HCT116 (cell line): ENCODE measurements at regions not wholly inside any gene's neighbourhood (a gene's known extent, or its start where the extent isn't known, plus 50 kb on each side); places are given as distances from the start of the nearest gene placed in this dataset.

Experiments used
- ATAC-seq: fragments of 200-7000 bp; cut with Tn5 transposase; 2 replicates; pipeline ENCODE4 v1.9.1; 2020; ENCODE audit warnings: mild to moderate bottlenecking, moderate library complexity
- BruUV-seq: library from RNA; stranded (reverse); fragments of 400-500 nt; replicated peaks from 2 replicates; lab custom pipeline; 2021; lab: Mats Ljungman, UMichigan
- CTCF ChIA-PET: fragments of 300-600 bp; sonication (Branson Sonifier 250); formaldehyde crosslinking; loops from one replicate; lab custom pipeline; 2021; ENCODE audit warnings: antibody characterized with exemption; lab: Charles Lee
- POLR2A ChIA-PET: fragments of 300-600, 350-600 bp; sonication (Branson Sonifier 250); formaldehyde crosslinking; loops from one replicate; lab custom pipeline; 2021; ENCODE audit warnings: antibody characterized with exemption; lab: Charles Lee
- RAD21 ChIA-PET, 2 experiments: fragments of 300-600 bp; sonication (Branson Sonifier 250); formaldehyde crosslinking; loops; one replicate each; lab custom pipeline; 2023; ENCODE audit warnings: low total read pairs in 2 of 2; ENCODE audit not compliant: uncharacterized antibody in 2 of 2, unreplicated experiment in 2 of 2, low non-redundant PET in 1 of 2; lab: Charles Lee
- DNase-seq: peaks from one replicate; pipeline ENCODE4 v3.0.0-alpha.2; 2010; ENCODE audit warnings: low read depth, low spot score
- H2AFZ ChIP-seq: fragments of 200-600 bp; shearing (Covaris generic), sonication (generic); 2 replicates; pipeline ENCODE4 v1.6.1; 2017; ENCODE audit warnings: low read depth, mixed run types, mixed read lengths, antibody characterized with exemption, low read length; ENCODE audit not compliant: poor library complexity, severe bottlenecking
- H3K27ac ChIP-seq: 2 replicates; pipeline ENCODE4 v1.5.1; 2012; ENCODE audit warnings: low read depth, low read length
- H3K27me3 ChIP-seq: fragments of 200-600 bp; sonication (generic); 2 replicates; pipeline ENCODE4 v1.6.1; 2016; ENCODE audit warnings: mixed run types, low read length, mixed read lengths; ENCODE audit not compliant: insufficient read depth
- H3K36me3 ChIP-seq, 2 experiments: fragments of 200-500 bp in 1 of 2; fragments of 200-600 bp in 1 of 2; sonication (Bioruptor generic) in 1 of 2; sonication (generic) in 1 of 2; 2 replicates each; pipeline versions ENCODE4 v1.5.1 to v1.6.1; 2014 to 2016; ENCODE audit warnings: low read length in 2 of 2, inconsistent platforms in 1 of 2, mixed read lengths in 1 of 2, mixed run types in 1 of 2; ENCODE audit not compliant: insufficient read depth in 2 of 2, control insufficient read depth in 1 of 2
- H3K4me1 ChIP-seq, 2 experiments: fragments of 200-600 bp in 1 of 2; sonication (generic) in 1 of 2; 2 replicates each; pipeline versions ENCODE4 v1.5.1 to v1.6.1; 2012 to 2017; ENCODE audit warnings: low read length in 2 of 2, inconsistent platforms in 1 of 2, mild to moderate bottlenecking in 1 of 2, mixed read lengths in 1 of 2, mixed run types in 1 of 2, moderate library complexity in 1 of 2; ENCODE audit not compliant: insufficient read depth in 2 of 2, control insufficient read depth in 1 of 2
- H3K4me2 ChIP-seq: fragments of 200-600 bp; sonication (generic); 2 replicates; pipeline ENCODE4 v1.6.1; 2017; ENCODE audit warnings: mixed run types, low read length, mixed read lengths
- H3K4me3 ChIP-seq, 2 experiments: fragments of 200-600 bp in 1 of 2; sonication (generic) in 1 of 2; replicated peaks in 1 of 2; 2 replicates each; pipeline ENCODE4 v1.5.1; 2011 to 2016; ENCODE audit warnings: low read length in 2 of 2, control low read depth in 1 of 2, low read depth in 1 of 2, mild to moderate bottlenecking in 1 of 2, mixed read lengths in 1 of 2, mixed run types in 1 of 2
- H3K79me2 ChIP-seq: fragments of 200-600 bp; sonication (generic); 2 replicates; pipeline ENCODE4 v1.6.1; 2017; ENCODE audit warnings: mild to moderate bottlenecking, mixed run types, low read length, moderate library complexity, mixed read lengths; ENCODE audit not compliant: insufficient read depth
- H3K9ac ChIP-seq: fragments of 200-600 bp; sonication (generic); 2 replicates; pipeline ENCODE4 v1.6.1; 2016; ENCODE audit warnings: low read length, mixed read lengths
- H3K9me2 ChIP-seq: fragments of 200-600 bp; sonication (generic), shearing (Covaris generic); 2 replicates; pipeline ENCODE4 v1.6.1; 2017; ENCODE audit warnings: mixed run types, mild to moderate bottlenecking, moderate library complexity; ENCODE audit not compliant: insufficient read depth
- H3K9me3 ChIP-seq, 2 experiments: fragments of 200-500 bp in 1 of 2; fragments of 200-600 bp in 1 of 2; sonication (Bioruptor generic) in 1 of 2; sonication (generic) in 1 of 2; 2 replicates each; pipeline ENCODE4 v1.6.1; 2014 to 2017; ENCODE audit warnings: low read length in 2 of 2, mixed read lengths in 2 of 2, inconsistent platforms in 1 of 2, low read depth in 1 of 2, mild to moderate bottlenecking in 1 of 2, mixed run types in 1 of 2, moderate library complexity in 1 of 2; ENCODE audit not compliant: control insufficient read depth in 1 of 2, insufficient read depth in 1 of 2
- H4K20me1 ChIP-seq: fragments of 200-600 bp; sonication (generic), shearing (Covaris generic); 2 replicates; pipeline ENCODE4 v1.6.1; 2017; ENCODE audit warnings: mixed run types, mild to moderate bottlenecking, moderate library complexity; ENCODE audit not compliant: insufficient read depth
- ATF3 ChIP-seq: IDR thresholded peaks from 2 replicates; pipeline ENCODE4 v1.6.1; 2012
- CBX3 ChIP-seq: IDR thresholded peaks from 2 replicates; pipeline ENCODE4 v1.6.1; 2012; ENCODE audit warnings: low read depth
- CTCF ChIP-seq, 3 experiments: fragments of 200-600 bp in 1 of 3; sonication (generic) in 1 of 3; IDR thresholded peaks in 2 of 3; conservative IDR thresholded peaks in 1 of 3; 2 replicates each; pipeline ENCODE4 v1.5.1; 2012 to 2017; ENCODE audit warnings: low read depth in 2 of 3, low read length in 2 of 3, antibody characterized with exemption in 1 of 3, borderline replicate concordance in 1 of 3, control low read depth in 1 of 3, mild to moderate bottlenecking in 1 of 3, mixed read lengths in 1 of 3, mixed run types in 1 of 3, moderate library complexity in 1 of 3; ENCODE audit not compliant: insufficient read depth in 1 of 3
- ELF1 ChIP-seq: IDR thresholded peaks from 2 replicates; pipeline ENCODE4 v1.6.1; 2012; ENCODE audit warnings: low read depth, borderline replicate concordance
- EZH2phosphoT487 ChIP-seq: fragments of 200-600 bp; IDR thresholded peaks from 2 replicates; pipeline ENCODE4 v1.6.1; 2018; ENCODE audit warnings: antibody characterized with exemption, borderline replicate concordance
- POLR2AphosphoS5 ChIP-seq: IDR thresholded peaks from 2 replicates; pipeline ENCODE4 v1.6.1; 2011; ENCODE audit warnings: mild to moderate bottlenecking, low read depth, low read length, moderate library complexity
- RAD21 ChIP-seq: IDR thresholded peaks from 2 replicates; pipeline ENCODE4 v1.6.1; 2012; ENCODE audit warnings: low read depth, mild to moderate bottlenecking
- REST ChIP-seq: IDR thresholded peaks from 2 replicates; pipeline ENCODE4 v1.6.1; 2012; ENCODE audit warnings: low read depth
- SRF ChIP-seq: IDR thresholded peaks from 2 replicates; pipeline ENCODE4 v1.6.1; 2012; ENCODE audit warnings: low read depth
- ZNF274 ChIP-seq: fragments of 200-500 bp; sonication (Bioruptor generic); IDR thresholded peaks from 2 replicates; pipeline ENCODE4 v1.6.1; 2014; ENCODE audit warnings: mild to moderate bottlenecking, low read depth, low read length, inconsistent platforms
- intact Hi-C: fragments of 100-400 bp; cut with micrococcal nuclease; formaldehyde crosslinking; loops from 2 replicates; pipeline ENCODE4 v1.10.0; 2022

GRCh38 chr1:102732927-102733326 is 375.4 kb downstream of the COL11A1 start:
- Histone ChIP-seq H3K9ac (no peak overlapping the region), H3K4me3 (no peak overlapping the region), H3K79me2 (no peaks in the 10 kb centered on the region), H2AFZ (no peak overlapping the region), H4K20me1 (no peaks in the 10 kb centered on the region), H3K9me2 (no peaks in the 10 kb centered on the region), H3K4me2 (no peak overlapping the region), H3K36me3 (no peaks in the 10 kb centered on the region), H3K27ac (no peak overlapping the region), H3K9me3 (no peaks in the 10 kb centered on the region), H3K4me1 (no peaks in the 10 kb centered on the region), H3K27me3 (no peaks in the 10 kb centered on the region)
- DNase-seq (no peak), ATAC-seq (no peak)
- intact Hi-C loops: no loop called here
- no peak for TF ChIP-seq EZH2phosphoT487
- TF ChIP-seq ELF1: no peak
- no peak for TF ChIP-seq CBX3
- no peak for TF ChIP-seq SRF
- no peak for TF ChIP-seq REST
- TF ChIP-seq CTCF (IDR thresholded peaks at IDR 0.05 in 2 of 3, conservative IDR thresholded peaks at IDR 0.05 in 1 of 3; ENCODE audit: borderline replicate concordance in 1 of 3, insufficient read depth in 1 of 3, low read depth in 2 of 3, low read length in 2 of 3): no peak
- TF ChIP-seq ZNF274: no peak
- TF ChIP-seq RAD21: no peak
- TF ChIP-seq ATF3: no peak
- no peak for TF ChIP-seq POLR2AphosphoS5
- RAD21 ChIA-PET: no interaction called here
- POLR2A ChIA-PET: no interaction called here
- CTCF ChIA-PET: no interaction called here
- BruUV-seq: no TSS peak
